ENCODE measurements at regions not wholly inside any gene's neighbourhood (a gene's known extent, or its start where the extent isn't known, plus 50 kb on each side); places are given as distances from the start of the nearest gene placed in this dataset.

DNA sequence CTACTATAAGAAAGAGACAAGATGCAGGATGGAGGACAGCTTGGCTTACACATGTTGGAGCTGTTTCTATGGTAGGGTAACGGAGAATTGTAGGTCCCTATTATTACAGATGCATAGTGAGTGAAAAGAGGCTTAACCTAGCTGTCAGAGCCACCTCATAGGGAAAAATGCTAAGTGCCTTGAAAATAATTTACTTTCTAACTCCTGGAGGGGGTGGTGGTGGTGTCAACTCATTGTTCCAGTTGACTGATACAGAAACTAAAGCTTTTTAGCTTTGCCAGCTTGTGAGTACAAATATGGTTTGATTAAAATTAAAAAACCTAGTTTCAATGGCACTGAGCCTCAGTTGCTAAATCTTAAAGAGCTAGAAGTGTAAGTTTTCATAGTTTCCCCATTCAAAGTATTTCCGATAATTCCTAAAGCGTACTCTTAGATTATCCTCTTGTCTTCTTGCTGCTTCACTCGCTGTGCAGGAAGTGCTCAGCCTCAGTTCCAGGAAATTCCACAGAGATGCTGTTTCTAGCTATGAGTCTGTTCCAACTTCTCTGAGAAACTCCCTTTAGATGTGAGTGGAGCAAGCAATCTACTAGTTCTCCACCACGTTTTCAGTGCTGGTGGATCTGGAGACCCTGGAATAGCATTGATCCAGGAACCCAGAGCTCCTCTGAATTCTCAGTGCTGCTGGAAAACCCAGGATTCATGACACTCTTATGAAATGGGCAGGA, 265.2 kb downstream of the DMAC1 start:
- TF ChIP-seq EZH2 (IDR thresholded peaks at IDR 0.05; ENCODE audit: insufficient read depth, low read length) (no peak), CTCF (IDR thresholded peaks at IDR 0.05; ENCODE audit: insufficient read depth, low read depth, low read length) (no peak)
- H3K27me3 Mint-ChIP-seq (ENCODE audit: low read depth, unreplicated experiment) = peaks cover 2% of the 10 kb centered on the region
- H3K9me3 Mint-ChIP-seq (ENCODE audit: unreplicated experiment) = no peaks in the 10 kb centered on the region
- H2AFZ ChIP-seq (ENCODE audit: low read depth, low read length) = no peak overlapping the region
- H3K9me3 ChIP-seq (ENCODE audit: insufficient read depth, low read depth, low read length) = no peaks in the 10 kb centered on the region
- H4K20me1 ChIP-seq (ENCODE audit: insufficient read depth, low read length) = no peaks in the 10 kb centered on the region
- no peak overlapping the region for H3K9ac ChIP-seq (ENCODE audit: low read length)
- no peaks in the 10 kb centered on the region for H3K27me3 ChIP-seq (ENCODE audit: insufficient read depth, low read length)
- no peaks in the 10 kb centered on the region for H3K36me3 Mint-ChIP-seq (ENCODE audit: low read depth, unreplicated experiment)
- no peaks in the 10 kb centered on the region for H3K4me1 Mint-ChIP-seq (ENCODE audit: low read depth, unreplicated experiment)
- no peaks in the 10 kb centered on the region for H3K36me3 ChIP-seq (ENCODE audit: insufficient read depth, low read length)
- FAIRE-seq = no peak
- no peaks in the 10 kb centered on the region for H3K79me2 ChIP-seq (ENCODE audit: insufficient read depth, low read length)
- no peak overlapping the region for H3K4me2 ChIP-seq (ENCODE audit: low read length)
- H3K4me3 ChIP-seq (ENCODE audit: insufficient read depth, low read depth, low read length) = no peak overlapping the region
- DNase-seq (ENCODE audit: low read depth) = no peak
- no peak overlapping the region for H3K27ac Mint-ChIP-seq (ENCODE audit: unreplicated experiment)
- H3K27ac ChIP-seq (ENCODE audit: low read depth, low read length) = no peak overlapping the region
- H3K4me1 ChIP-seq (ENCODE audit: insufficient read depth, low read length) = no peaks in the 10 kb centered on the region
- no peak overlapping the region for H3K4me3 Mint-ChIP-seq (ENCODE audit: unreplicated experiment)

GRCh38 chr9:7533376-7534090, 266.0 kb downstream of the DMAC1 start:
- Histone ChIP-seq H3K79me2 (ENCODE audit: insufficient read depth, low read length) (no peaks in the 10 kb centered on the region), H3K4me3 (ENCODE audit: insufficient read depth, low read depth, low read length) (no peak overlapping the region), H3K9me3 (ENCODE audit: insufficient read depth, low read depth, low read length) (no peaks in the 10 kb centered on the region), H2AFZ (ENCODE audit: low read depth, low read length) (no peak overlapping the region), H3K36me3 (ENCODE audit: insufficient read depth, low read length) (no peaks in the 10 kb centered on the region), H3K9ac (ENCODE audit: low read length) (no peak overlapping the region), H3K27me3 (ENCODE audit: insufficient read depth, low read length) (no peaks in the 10 kb centered on the region), H3K4me1 (ENCODE audit: insufficient read depth, low read length) (no peaks in the 10 kb centered on the region), H3K27ac (ENCODE audit: low read depth, low read length) (no peak overlapping the region), H4K20me1 (ENCODE audit: insufficient read depth, low read length) (no peaks in the 10 kb centered on the region), H3K4me2 (ENCODE audit: low read length) (no peak overlapping the region)
- DNase-seq (ENCODE audit: low read depth) = no peak
- H3K9me3 Mint-ChIP-seq (ENCODE audit: unreplicated experiment) = no peaks in the 10 kb centered on the region
- H3K4me3 Mint-ChIP-seq (ENCODE audit: unreplicated experiment) = no peak overlapping the region
- FAIRE-seq = no peak
- no peak for TF ChIP-seq EZH2 (IDR thresholded peaks at IDR 0.05; ENCODE audit: insufficient read depth, low read length)
- no peak for TF ChIP-seq CTCF (IDR thresholded peaks at IDR 0.05; ENCODE audit: insufficient read depth, low read depth, low read length)
- no peaks in the 10 kb centered on the region for H3K36me3 Mint-ChIP-seq (ENCODE audit: low read depth, unreplicated experiment)
- peaks cover 2% of the 10 kb centered on the region for H3K27me3 Mint-ChIP-seq (ENCODE audit: low read depth, unreplicated experiment)
- H3K4me1 Mint-ChIP-seq (ENCODE audit: low read depth, unreplicated experiment) = no peaks in the 10 kb centered on the region
- no peak overlapping the region for H3K27ac Mint-ChIP-seq (ENCODE audit: unreplicated experiment)

Data from astrocyte (in vitro differentiated cells and primary cell).